Ovary (tissue), 3 donors: ENCODE measurements at regions not wholly inside any gene's neighbourhood (a gene's known extent, or its start where the extent isn't known, plus 50 kb on each side); places are given as distances from the start of the nearest gene placed in this dataset.

Experiments used
- CTCF ChIP-seq, 3 donors: fragments of 450-650 bp in 2 of 3; fragments of 200-600 bp in 1 of 3; IDR thresholded peaks; one replicate each; pipeline versions ENCODE4 v1.5.1 to v1.8.0; 2016 to 2022; ENCODE audit warnings: antibody characterized with exemption in 3 of 3, mild to moderate bottlenecking in 1 of 3
- EP300 ChIP-seq: sonication (generic); formaldehyde crosslinking; IDR thresholded peaks from one replicate; pipeline ENCODE4 v1.6.1; 2017; ENCODE audit warnings: antibody characterized with exemption
- POLR2A ChIP-seq: fragments of 450-650 bp; IDR thresholded peaks from one replicate; pipeline ENCODE4 v1.6.1; 2017; ENCODE audit warnings: antibody characterized with exemption, mild to moderate bottlenecking, moderate library complexity
- donor health status: DM: no; HTN: no; CAD: no.

- no peak for TF ChIP-seq CTCF (IDR thresholded peaks at IDR 0.05)
- no peak for TF ChIP-seq POLR2A
- no peak for TF ChIP-seq EP300
These were observed 67.1 kb upstream of the PPP2R5A start for GRCh38 chr1:212218065-212218464.
